Neural cell (in vitro differentiated cells): ENCODE measurements at regions not wholly inside any gene's neighbourhood (a gene's known extent, or its start where the extent isn't known, plus 50 kb on each side); places are given as distances from the start of the nearest gene placed in this dataset.

Experiments
- CTCF ChIP-seq: fragments of 450-650 bp; IDR thresholded peaks from 2 replicates; pipeline ENCODE4 v1.5.1; 2014; ENCODE audit warnings: antibody characterized with exemption, mild to moderate bottlenecking, moderate library complexity; ENCODE audit not compliant: poor library complexity, severe bottlenecking
- EP300 ChIP-seq: fragments of 450-650 bp; conservative IDR thresholded peaks from 2 replicates; pipeline ENCODE4 v1.6.1; 2014; ENCODE audit warnings: antibody characterized with exemption, mild to moderate bottlenecking, moderate library complexity; ENCODE audit not compliant: poor library complexity, severe bottlenecking
- EZH2 ChIP-seq: fragments of 200-600, 300-800 bp; shearing (Covaris generic), sonication (generic); IDR thresholded peaks from 2 replicates; pipeline ENCODE4 v1.6.1; 2014; ENCODE audit warnings: antibody characterized with exemption, low read length, borderline replicate concordance, mild to moderate bottlenecking; ENCODE audit not compliant: insufficient read depth, poor library complexity, severe bottlenecking
- POLR2AphosphoS5 ChIP-seq: IDR thresholded peaks from 2 replicates; pipeline ENCODE4 v1.6.1; 2012
- RAD21 ChIP-seq: fragments of 450-650 bp; conservative IDR thresholded peaks from 2 replicates; pipeline ENCODE4 v1.6.1; 2014; ENCODE audit warnings: antibody characterized with exemption, mild to moderate bottlenecking, moderate library complexity
- REST ChIP-seq: IDR thresholded peaks from 2 replicates; pipeline ENCODE4 v1.6.1; 2012; ENCODE audit warnings: borderline replicate concordance
- TAF1 ChIP-seq: IDR thresholded peaks from 2 replicates; pipeline ENCODE4 v1.6.1; 2012; ENCODE audit warnings: low read depth

GRCh38 chr4:24700118-24700517 is 95.3 kb upstream of the SOD3 start:
- TF ChIP-seq RAD21 (no peak), CTCF (no peak), POLR2AphosphoS5 (no peak), REST (no peak), TAF1 (no peak), EZH2 (no peak), EP300 (no peak)
